NCI-H345 (cell line): ENCODE measurements at regions not wholly inside any gene's neighbourhood (a gene's known extent, or its start where the extent isn't known, plus 50 kb on each side); places are given as distances from the start of the nearest gene placed in this dataset.

ENCODE experiments used
- DNase-seq: peaks from one replicate; lab custom pipeline; 2025; lab: John Stamatoyannopoulos, UW

GRCh38 chr15:53400986-53401385 lies 358.5 kb downstream of the WDR72 start:
- DNase-seq: peak; percentile 19

- no peak for DNase-seq
Measured at GRCh38 chr15:53397041-53397616, 362.3 kb downstream of the WDR72 start.

- no peak for DNase-seq
Measured at GRCh38 chr15:53395871-53396270, 363.6 kb downstream of the WDR72 start.

GRCh38 chr15:53390549-53390948 lies 368.9 kb downstream of the WDR72 start:
- no peak for DNase-seq

- no peak for DNase-seq
Measured at GRCh38 chr15:53389271-53390037, 370.0 kb downstream of the WDR72 start.

GRCh38 chr15:53384417-53384816 lies 375.0 kb downstream of the WDR72 start:
- no peak for DNase-seq

- DNase-seq: no peak
Measured at GRCh38 chr15:53378096-53378800, 381.2 kb downstream of the WDR72 start.

GRCh38 chr15:53367740-53368139 lies 391.7 kb downstream of the WDR72 start:
- no peak for DNase-seq

GRCh38 chr15:53360881-53361280 lies 398.6 kb downstream of the WDR72 start:
- no peak for DNase-seq

- no peak for DNase-seq
Measured at GRCh38 chr15:53359038-53359437, 400.4 kb downstream of the WDR72 start.

GRCh38 chr15:53354874-53355273 lies 404.6 kb downstream of the WDR72 start:
- no peak for DNase-seq

- no peak for DNase-seq
Measured at GRCh38 chr15:53351373-53351772, 408.1 kb downstream of the WDR72 start.

GRCh38 chr15:53346583-53346982 lies 412.9 kb downstream of the WDR72 start:
- no peak for DNase-seq

- DNase-seq: no peak
Measured at GRCh38 chr15:53331328-53332190, 427.9 kb downstream of the WDR72 start.

GRCh38 chr15:53328341-53328740 lies 431.1 kb downstream of the WDR72 start:
- DNase-seq: no peak

- no peak for DNase-seq
Measured at GRCh38 chr15:53324061-53324460, 435.4 kb downstream of the WDR72 start.

GRCh38 chr15:53323191-53323590 lies 436.3 kb downstream of the WDR72 start:
- DNase-seq: no peak

GRCh38 chr15:53320816-53321215 lies 438.6 kb downstream of the WDR72 start:
- DNase-seq: no peak

GRCh38 chr15:53312707-53313106 lies 446.8 kb downstream of the WDR72 start:
- no peak for DNase-seq

GRCh38 chr15:53310709-53311108 lies 448.8 kb downstream of the WDR72 start:
- DNase-seq: no peak

GRCh38 chr15:53307952-53308624 lies 451.4 kb downstream of the WDR72 start:
- no peak for DNase-seq

GRCh38 chr15:53305554-53305953 lies 453.9 kb downstream of the WDR72 start:
- no peak for DNase-seq
